ENCODE measurements at regions not wholly inside any gene's neighbourhood (a gene's known extent, or its start where the extent isn't known, plus 50 kb on each side); places are given as distances from the start of the nearest gene placed in this dataset.

- no peak for DNase-seq (ENCODE audit: low read depth, low spot score)
- H3K4me1 ChIP-seq (ENCODE audit: insufficient read depth, insufficient read length): no peaks in the 10 kb centered on the region
- H3K9ac ChIP-seq (ENCODE audit: insufficient read length, low read depth): no peak overlapping the region
- TF ChIP-seq YY1 (IDR thresholded peaks at IDR 0.05; ENCODE audit: insufficient read depth, insufficient read length): no peak
- H3K4me3 ChIP-seq (ENCODE audit: insufficient read length, low read depth): no peak overlapping the region
- H3K36me3 ChIP-seq (ENCODE audit: insufficient read depth, insufficient read length, low read length): no peaks in the 10 kb centered on the region
- H3K27me3 ChIP-seq (ENCODE audit: insufficient read depth, insufficient read length): no peaks in the 10 kb centered on the region
- no peaks in the 10 kb centered on the region for H3K9me3 ChIP-seq (ENCODE audit: insufficient read depth, low read length)
Measured at GRCh38 chr2:125721072-125721721, 934.8 kb upstream of the GYPC start.

GRCh38 chr2:125730921-125731320 is 925.0 kb upstream of the GYPC start:
- H3K9me3 ChIP-seq (ENCODE audit: insufficient read depth, low read length): peaks cover 11% of the 10 kb centered on the region; the same call in 1 of the 2 replicates
- no peak for TF ChIP-seq YY1 (IDR thresholded peaks at IDR 0.05; ENCODE audit: insufficient read depth, insufficient read length)
- TF ChIP-seq ZNF274 (IDR thresholded peaks at IDR 0.05; ENCODE audit: low read depth, low read length): no peak
- TF ChIP-seq SUZ12 (IDR thresholded peaks at IDR 0.05; ENCODE audit: extremely low read depth, insufficient read depth, insufficient read length): no peak
- DNase-seq (ENCODE audit: low read depth, low spot score): no peak
- H3K4me3 ChIP-seq (ENCODE audit: insufficient read length, low read depth): no peak overlapping the region
- no peak overlapping the region for H3K9ac ChIP-seq (ENCODE audit: insufficient read length, low read depth)
- no peaks in the 10 kb centered on the region for H3K27me3 ChIP-seq (ENCODE audit: insufficient read depth, insufficient read length)
- no peaks in the 10 kb centered on the region for H3K36me3 ChIP-seq (ENCODE audit: insufficient read depth, insufficient read length, low read length)
- H3K4me1 ChIP-seq (ENCODE audit: insufficient read depth, insufficient read length): no peaks in the 10 kb centered on the region

GRCh38 chr2:125736306-125736705 is 919.7 kb upstream of the GYPC start:
- no peak overlapping the region for H3K4me3 ChIP-seq (ENCODE audit: insufficient read length, low read depth)
- DNase-seq (ENCODE audit: low read depth, low spot score): no peak
- no peaks in the 10 kb centered on the region for H3K9me3 ChIP-seq (ENCODE audit: insufficient read depth, low read length)
- H3K4me1 ChIP-seq (ENCODE audit: insufficient read depth, insufficient read length): no peaks in the 10 kb centered on the region
- H3K27me3 ChIP-seq (ENCODE audit: insufficient read depth, insufficient read length): no peaks in the 10 kb centered on the region
- no peaks in the 10 kb centered on the region for H3K36me3 ChIP-seq (ENCODE audit: insufficient read depth, insufficient read length, low read length)
- H3K9ac ChIP-seq (ENCODE audit: insufficient read length, low read depth): no peak overlapping the region
- TF ChIP-seq YY1 (IDR thresholded peaks at IDR 0.05; ENCODE audit: insufficient read depth, insufficient read length): no peak
- TF ChIP-seq SUZ12 (IDR thresholded peaks at IDR 0.05; ENCODE audit: extremely low read depth, insufficient read depth, insufficient read length): no peak
- no peak for TF ChIP-seq ZNF274 (IDR thresholded peaks at IDR 0.05; ENCODE audit: low read depth, low read length)

DNA sequence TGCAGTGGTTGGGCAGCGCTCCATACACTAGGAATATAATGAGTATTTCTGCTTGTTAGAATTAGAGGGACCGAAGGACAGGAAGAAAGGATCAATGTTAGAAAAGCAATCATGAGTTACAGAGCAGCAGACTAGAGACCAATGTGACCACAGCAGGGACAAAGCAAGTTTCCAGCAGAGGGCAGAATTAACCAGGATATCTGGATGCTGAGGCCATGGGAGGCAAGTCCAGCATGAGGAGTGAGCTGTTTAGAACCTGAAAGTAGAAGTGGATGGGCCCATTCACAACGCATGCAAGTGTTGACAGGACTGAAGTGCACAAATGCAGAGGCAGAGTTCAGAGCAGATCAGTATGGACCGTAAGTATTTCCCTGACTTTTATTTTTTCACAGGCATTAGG is 910.4 kb upstream of the GYPC start:
- DNase-seq (ENCODE audit: low read depth, low spot score): peak; percentile 76
- no peak overlapping the region for H3K9ac ChIP-seq (ENCODE audit: insufficient read length, low read depth)
- H3K4me1 ChIP-seq (ENCODE audit: insufficient read depth, insufficient read length): peaks cover 5% of the 10 kb centered on the region
- no peaks in the 10 kb centered on the region for H3K9me3 ChIP-seq (ENCODE audit: insufficient read depth, low read length)
- no peak overlapping the region for H3K4me3 ChIP-seq (ENCODE audit: insufficient read length, low read depth)
- no peaks in the 10 kb centered on the region for H3K27me3 ChIP-seq (ENCODE audit: insufficient read depth, insufficient read length)
- TF ChIP-seq ZNF274 (IDR thresholded peaks at IDR 0.05; ENCODE audit: low read depth, low read length) (no peak), YY1 (IDR thresholded peaks at IDR 0.05; ENCODE audit: insufficient read depth, insufficient read length) (no peak), SUZ12 (IDR thresholded peaks at IDR 0.05; ENCODE audit: extremely low read depth, insufficient read depth, insufficient read length) (no peak)
- no peaks in the 10 kb centered on the region for H3K36me3 ChIP-seq (ENCODE audit: insufficient read depth, insufficient read length, low read length)

- Histone ChIP-seq H3K9ac (ENCODE audit: insufficient read length, low read depth) (no peak overlapping the region), H3K4me3 (ENCODE audit: insufficient read length, low read depth) (no peak overlapping the region), H3K9me3 (ENCODE audit: insufficient read depth, low read length) (no peaks in the 10 kb centered on the region), H3K36me3 (ENCODE audit: insufficient read depth, insufficient read length, low read length) (no peaks in the 10 kb centered on the region), H3K27me3 (ENCODE audit: insufficient read depth, insufficient read length) (no peaks in the 10 kb centered on the region), H3K4me1 (ENCODE audit: insufficient read depth, insufficient read length) (peaks cover 5% of the 10 kb centered on the region)
- DNase-seq (ENCODE audit: low read depth, low spot score): peak; percentile 15
- TF ChIP-seq SUZ12 (IDR thresholded peaks at IDR 0.05; ENCODE audit: extremely low read depth, insufficient read depth, insufficient read length) (no peak), ZNF274 (IDR thresholded peaks at IDR 0.05; ENCODE audit: low read depth, low read length) (no peak), YY1 (IDR thresholded peaks at IDR 0.05; ENCODE audit: insufficient read depth, insufficient read length) (no peak)
Measured at GRCh38 chr2:125746321-125747164, 909.4 kb upstream of the GYPC start.

DNA sequence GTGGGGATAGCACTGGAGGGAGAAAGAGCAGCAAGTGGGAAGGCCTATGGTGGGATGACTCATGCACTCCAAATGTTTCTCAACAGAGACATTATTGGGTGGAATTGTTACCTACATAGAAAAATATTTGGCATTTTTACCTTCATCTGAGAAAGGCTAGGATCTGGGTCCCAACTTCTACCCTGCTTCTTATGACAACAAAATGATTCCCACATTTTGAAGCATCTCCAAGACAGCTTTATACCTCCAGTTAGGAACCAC is 908.9 kb upstream of the GYPC start:
- no peak overlapping the region for H3K9ac ChIP-seq (ENCODE audit: insufficient read length, low read depth)
- H3K4me3 ChIP-seq (ENCODE audit: insufficient read length, low read depth): no peak overlapping the region
- TF ChIP-seq SUZ12 (IDR thresholded peaks at IDR 0.05; ENCODE audit: extremely low read depth, insufficient read depth, insufficient read length) (no peak), ZNF274 (IDR thresholded peaks at IDR 0.05; ENCODE audit: low read depth, low read length) (no peak), YY1 (IDR thresholded peaks at IDR 0.05; ENCODE audit: insufficient read depth, insufficient read length) (no peak)
- H3K27me3 ChIP-seq (ENCODE audit: insufficient read depth, insufficient read length): no peaks in the 10 kb centered on the region
- peaks cover 5% of the 10 kb centered on the region for H3K4me1 ChIP-seq (ENCODE audit: insufficient read depth, insufficient read length)
- H3K9me3 ChIP-seq (ENCODE audit: insufficient read depth, low read length): no peaks in the 10 kb centered on the region
- DNase-seq (ENCODE audit: low read depth, low spot score): no peak
- no peaks in the 10 kb centered on the region for H3K36me3 ChIP-seq (ENCODE audit: insufficient read depth, insufficient read length, low read length)

GRCh38 chr2:125756431-125756830 is 899.5 kb upstream of the GYPC start:
- no peak for DNase-seq (ENCODE audit: low read depth, low spot score)
- Histone ChIP-seq H3K9me3 (ENCODE audit: insufficient read depth, low read length) (no peaks in the 10 kb centered on the region), H3K4me1 (ENCODE audit: insufficient read depth, insufficient read length) (no peaks in the 10 kb centered on the region), H3K36me3 (ENCODE audit: insufficient read depth, insufficient read length, low read length) (no peaks in the 10 kb centered on the region), H3K9ac (ENCODE audit: insufficient read length, low read depth) (no peak overlapping the region), H3K27me3 (ENCODE audit: insufficient read depth, insufficient read length) (no peaks in the 10 kb centered on the region), H3K4me3 (ENCODE audit: insufficient read length, low read depth) (no peak overlapping the region)
- no peak for TF ChIP-seq SUZ12 (IDR thresholded peaks at IDR 0.05; ENCODE audit: extremely low read depth, insufficient read depth, insufficient read length)
- no peak for TF ChIP-seq ZNF274 (IDR thresholded peaks at IDR 0.05; ENCODE audit: low read depth, low read length)
- no peak for TF ChIP-seq YY1 (IDR thresholded peaks at IDR 0.05; ENCODE audit: insufficient read depth, insufficient read length)
